ENCODE measurements at regions not wholly inside any gene's neighbourhood (a gene's known extent, or its start where the extent isn't known, plus 50 kb on each side); places are given as distances from the start of the nearest gene placed in this dataset.

DNA sequence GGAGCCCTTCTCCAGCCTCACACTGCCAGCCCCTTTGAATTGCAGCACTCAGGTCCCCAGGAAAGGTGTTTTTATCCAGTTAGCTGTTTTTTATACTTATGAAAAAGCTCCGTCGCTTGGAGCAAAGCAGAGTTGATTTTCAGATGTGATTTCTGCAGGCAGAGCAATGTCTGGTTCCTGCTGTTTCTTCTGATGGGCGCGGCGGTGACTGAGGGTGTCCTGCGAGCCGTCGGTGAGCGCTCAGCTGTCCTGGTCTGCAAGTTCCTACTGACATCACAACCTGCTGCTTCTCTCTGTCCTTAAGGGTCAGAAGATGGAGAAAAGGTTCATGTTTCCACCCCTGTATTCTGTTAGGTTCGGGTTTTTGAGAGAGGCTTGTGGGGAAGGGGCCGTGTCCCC lies 109.6 kb upstream of the FAM20C start:
- Histone ChIP-seq H3K27ac (ENCODE audit: low read length) (no peak overlapping the region), H3K4me2 (ENCODE audit: insufficient read depth, low read length) (no peak overlapping the region), H4K20me1 (ENCODE audit: insufficient read depth, low read length) (no peaks in the 10 kb centered on the region; the same call in 1 of the 2 replicates), H3K9ac (ENCODE audit: low read depth, low read length) (no peak overlapping the region), H3K27me3 (ENCODE audit: insufficient read depth, low read length, poor library complexity) (peaks cover 18% of the 10 kb centered on the region), H3K9me3 (ENCODE audit: insufficient read depth, low read length, severe bottlenecking) (no peaks in the 10 kb centered on the region), H3K4me3 (ENCODE audit: low read depth in 1 of 2, low read length in 2 of 2) (no peak overlapping the region), H3K4me1 (ENCODE audit: insufficient read depth, low read length) (no peaks in the 10 kb centered on the region), H3K79me2 (ENCODE audit: insufficient read depth, low read length) (no peaks in the 10 kb centered on the region), H2AFZ (ENCODE audit: low read depth, low read length) (no peak overlapping the region), H3K36me3 (ENCODE audit: insufficient read depth, low read length) (no peaks in the 10 kb centered on the region)
- TF ChIP-seq, protein P1, sequence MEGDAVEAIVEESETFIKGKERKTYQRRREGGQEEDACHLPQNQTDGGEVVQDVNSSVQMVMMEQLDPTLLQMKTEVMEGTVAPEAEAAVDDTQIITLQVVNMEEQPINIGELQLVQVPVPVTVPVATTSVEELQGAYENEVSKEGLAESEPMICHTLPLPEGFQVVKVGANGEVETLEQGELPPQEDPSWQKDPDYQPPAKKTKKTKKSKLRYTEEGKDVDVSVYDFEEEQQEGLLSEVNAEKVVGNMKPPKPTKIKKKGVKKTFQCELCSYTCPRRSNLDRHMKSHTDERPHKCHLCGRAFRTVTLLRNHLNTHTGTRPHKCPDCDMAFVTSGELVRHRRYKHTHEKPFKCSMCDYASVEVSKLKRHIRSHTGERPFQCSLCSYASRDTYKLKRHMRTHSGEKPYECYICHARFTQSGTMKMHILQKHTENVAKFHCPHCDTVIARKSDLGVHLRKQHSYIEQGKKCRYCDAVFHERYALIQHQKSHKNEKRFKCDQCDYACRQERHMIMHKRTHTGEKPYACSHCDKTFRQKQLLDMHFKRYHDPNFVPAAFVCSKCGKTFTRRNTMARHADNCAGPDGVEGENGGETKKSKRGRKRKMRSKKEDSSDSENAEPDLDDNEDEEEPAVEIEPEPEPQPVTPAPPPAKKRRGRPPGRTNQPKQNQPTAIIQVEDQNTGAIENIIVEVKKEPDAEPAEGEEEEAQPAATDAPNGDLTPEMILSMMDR (IDR thresholded peaks at IDR 0.05; ENCODE audit: borderline replicate concordance, extremely low read depth, low read length, poor library complexity, severe bottlenecking) = no peak
- no peak for TF ChIP-seq EZH2 (IDR thresholded peaks at IDR 0.05; ENCODE audit: borderline replicate concordance, low read depth, low read length, severe bottlenecking)
- DNase-seq (no peak), ATAC-seq (ENCODE audit: insufficient read depth, low read depth) (no peak)

DNA sequence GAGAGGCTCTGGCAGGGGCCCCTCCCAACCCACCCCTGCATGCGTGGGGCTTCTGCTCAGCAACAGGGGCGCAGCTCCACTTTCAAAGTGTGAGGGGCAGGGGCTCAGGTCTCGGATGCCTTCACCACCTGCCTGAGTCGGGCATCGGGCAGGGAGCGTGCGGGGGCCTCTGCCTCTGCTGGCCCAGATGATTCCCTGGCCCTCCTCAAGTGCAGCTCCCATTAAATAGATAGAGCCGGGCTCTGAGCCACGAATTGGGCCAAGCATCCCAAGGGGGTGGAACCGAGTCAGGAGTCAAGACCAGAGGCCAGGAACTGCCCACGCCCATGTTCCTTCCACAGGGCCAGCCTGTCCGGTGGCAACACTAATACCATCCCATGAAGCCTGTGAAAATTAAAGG lies 108.9 kb upstream of the FAM20C start:
- Histone ChIP-seq H3K4me2 (ENCODE audit: insufficient read depth, low read length) (no peak overlapping the region), H4K20me1 (ENCODE audit: insufficient read depth, low read length) (no peaks in the 10 kb centered on the region; the same call in 1 of the 2 replicates), H3K79me2 (ENCODE audit: insufficient read depth, low read length) (no peaks in the 10 kb centered on the region), H3K9ac (ENCODE audit: low read depth, low read length) (no peak overlapping the region), H3K9me3 (ENCODE audit: insufficient read depth, low read length, severe bottlenecking) (no peaks in the 10 kb centered on the region), H3K36me3 (ENCODE audit: insufficient read depth, low read length) (no peaks in the 10 kb centered on the region), H3K27me3 (ENCODE audit: insufficient read depth, low read length, poor library complexity) (peaks cover 18% of the 10 kb centered on the region), H2AFZ (ENCODE audit: low read depth, low read length) (no peak overlapping the region), H3K4me3 (ENCODE audit: low read depth in 1 of 2, low read length in 2 of 2) (no peak overlapping the region), H3K27ac (ENCODE audit: low read length) (no peak overlapping the region), H3K4me1 (ENCODE audit: insufficient read depth, low read length) (no peaks in the 10 kb centered on the region)
- ATAC-seq (ENCODE audit: insufficient read depth, low read depth) (no peak), DNase-seq (no peak)
- TF ChIP-seq, protein P1 (IDR thresholded peaks at IDR 0.05; ENCODE audit: borderline replicate concordance, extremely low read depth, low read length, poor library complexity, severe bottlenecking) = no peak
- TF ChIP-seq EZH2 (IDR thresholded peaks at IDR 0.05; ENCODE audit: borderline replicate concordance, low read depth, low read length, severe bottlenecking) = no peak

DNA sequence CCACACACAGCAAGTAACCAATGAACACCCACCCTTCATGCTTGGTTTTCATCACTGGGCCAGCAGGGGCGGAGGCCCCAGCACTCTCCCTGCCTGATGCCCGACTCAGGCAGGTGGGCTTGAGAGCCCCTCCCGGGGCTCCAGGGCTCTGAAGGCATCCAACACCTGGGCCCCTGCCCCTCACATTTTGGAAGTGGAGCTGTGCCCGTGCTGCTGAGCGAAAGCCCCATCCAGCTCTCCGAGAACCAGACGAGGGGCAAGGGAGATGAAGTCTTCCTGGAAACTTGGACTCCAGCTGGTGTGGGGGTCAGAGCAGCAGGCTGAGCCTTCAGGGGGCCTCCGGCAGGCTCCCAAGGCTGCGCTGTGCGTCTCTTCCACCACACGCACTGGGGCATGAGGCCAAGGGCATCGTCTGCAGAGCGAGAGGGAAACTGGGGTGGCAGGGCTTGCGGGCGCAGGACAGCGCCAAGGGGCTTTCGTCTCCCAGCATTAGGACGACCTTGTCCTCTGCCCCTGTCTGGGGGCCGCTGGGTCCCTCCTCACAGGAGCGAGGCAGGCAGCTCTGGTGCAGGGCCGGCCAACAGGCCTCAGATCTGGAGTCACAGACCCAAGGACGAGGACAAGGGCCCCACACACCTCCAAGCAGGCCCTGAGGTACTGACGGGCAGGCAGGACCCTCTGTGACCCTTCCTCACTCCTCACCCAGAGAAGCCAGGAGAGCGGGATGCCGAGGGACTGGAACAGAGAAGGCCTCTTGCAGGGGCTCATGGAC lies 108.3 kb upstream of the FAM20C start:
- H3K79me2 ChIP-seq (ENCODE audit: insufficient read depth, low read length) = no peaks in the 10 kb centered on the region
- peaks cover 18% of the 10 kb centered on the region for H3K27me3 ChIP-seq (ENCODE audit: insufficient read depth, low read length, poor library complexity)
- no peak overlapping the region for H3K4me2 ChIP-seq (ENCODE audit: insufficient read depth, low read length)
- H3K9ac ChIP-seq (ENCODE audit: low read depth, low read length) = no peak overlapping the region
- no peak overlapping the region for H2AFZ ChIP-seq (ENCODE audit: low read depth, low read length)
- H3K27ac ChIP-seq (ENCODE audit: low read length) = no peak overlapping the region
- no peak overlapping the region for H3K4me3 ChIP-seq (ENCODE audit: low read depth in 1 of 2, low read length in 2 of 2)
- TF ChIP-seq, protein P1 (IDR thresholded peaks at IDR 0.05; ENCODE audit: borderline replicate concordance, extremely low read depth, low read length, poor library complexity, severe bottlenecking) = no peak
- no peak for TF ChIP-seq EZH2 (IDR thresholded peaks at IDR 0.05; ENCODE audit: borderline replicate concordance, low read depth, low read length, severe bottlenecking)
- H4K20me1 ChIP-seq (ENCODE audit: insufficient read depth, low read length) = no peaks in the 10 kb centered on the region; the same call in 1 of the 2 replicates
- no peaks in the 10 kb centered on the region for H3K36me3 ChIP-seq (ENCODE audit: insufficient read depth, low read length)
- ATAC-seq (ENCODE audit: insufficient read depth, low read depth) = no peak
- H3K4me1 ChIP-seq (ENCODE audit: insufficient read depth, low read length) = no peaks in the 10 kb centered on the region
- no peak for DNase-seq
- H3K9me3 ChIP-seq (ENCODE audit: insufficient read depth, low read length, severe bottlenecking) = no peaks in the 10 kb centered on the region
